H9 (cell line): ENCODE measurements at regions not wholly inside any gene's neighbourhood (a gene's known extent, or its start where the extent isn't known, plus 50 kb on each side); places are given as distances from the start of the nearest gene placed in this dataset.

Experiments
- DNase-seq: peaks from one replicate; pipeline ENCODE4 v3.0.0-alpha.2; 2017
- H2AFZ ChIP-seq: one replicate; pipeline ENCODE4 v1.6.1; 2013; ENCODE audit warnings: mild to moderate bottlenecking, low read length, control low read depth, moderate library complexity
- H2AK5ac ChIP-seq: 2 replicates; pipeline ENCODE4 v1.6.1; 2013; ENCODE audit warnings: low read length, control low read depth, mixed read lengths; ENCODE audit not compliant: insufficient read length
- H2BK120ac ChIP-seq: one replicate; pipeline ENCODE4 v1.6.1; 2013; ENCODE audit warnings: low read depth, mild to moderate bottlenecking, low read length, control low read depth, inconsistent platforms; ENCODE audit not compliant: poor library complexity, severe bottlenecking
- H2BK12ac ChIP-seq: 2 replicates; pipeline ENCODE4 v1.6.1; 2013; ENCODE audit warnings: low read length, control low read depth, mixed read lengths, low read depth; ENCODE audit not compliant: insufficient read length
- H2BK15ac ChIP-seq: 2 replicates; pipeline ENCODE4 v1.6.1; 2013; ENCODE audit warnings: low read depth, low read length, control low read depth
- H2BK20ac ChIP-seq: one replicate; pipeline ENCODE4 v1.6.1; 2013; ENCODE audit warnings: low read depth, mild to moderate bottlenecking, low read length, control low read depth, inconsistent platforms; ENCODE audit not compliant: poor library complexity, severe bottlenecking
- H2BK5ac ChIP-seq: 2 replicates; pipeline ENCODE4 v1.6.1; 2013; ENCODE audit warnings: low read length, control low read depth, mixed read lengths; ENCODE audit not compliant: insufficient read length
- H3K14ac ChIP-seq: 2 replicates; pipeline ENCODE4 v1.6.1; 2013; ENCODE audit warnings: low read length, control low read depth; ENCODE audit not compliant: insufficient read depth
- H3K18ac ChIP-seq: 2 replicates; pipeline ENCODE4 v1.6.1; 2013; ENCODE audit warnings: low read depth, mild to moderate bottlenecking, mixed read lengths, low read length, control low read depth; ENCODE audit not compliant: insufficient read length
- H3K23ac ChIP-seq: 2 replicates; pipeline ENCODE4 v1.6.1; 2013; ENCODE audit warnings: low read length, control low read depth, mixed read lengths, low read depth; ENCODE audit not compliant: insufficient read length
- H3K23me2 ChIP-seq: 2 replicates; pipeline ENCODE4 v1.6.1; 2013; ENCODE audit warnings: low read depth, mild to moderate bottlenecking, mixed read lengths, low read length, control low read depth; ENCODE audit not compliant: insufficient read length, poor library complexity, severe bottlenecking
- H3K27ac ChIP-seq: 2 replicates; pipeline ENCODE4 v1.5.1; 2013; ENCODE audit warnings: low read length, control low read depth, mixed read lengths, low read depth; ENCODE audit not compliant: insufficient read length
- H3K27me3 ChIP-seq: 2 replicates; pipeline ENCODE4 v1.6.1; 2013; ENCODE audit warnings: low read length, control low read depth, inconsistent platforms; ENCODE audit not compliant: insufficient read depth
- H3K4ac ChIP-seq: 2 replicates; pipeline ENCODE4 v1.6.1; 2013; ENCODE audit warnings: low read depth, mild to moderate bottlenecking, control low read depth, inconsistent platforms, low read length, moderate library complexity
- H3K4me1 ChIP-seq: 2 replicates; pipeline ENCODE4 v1.6.1; 2013; ENCODE audit warnings: low read length, control low read depth, inconsistent platforms; ENCODE audit not compliant: insufficient read depth
- H3K4me2 ChIP-seq: 2 replicates; pipeline ENCODE4 v1.6.1; 2013; ENCODE audit warnings: low read length, control low read depth, mixed read lengths; ENCODE audit not compliant: insufficient read length, insufficient read depth
- H3K56ac ChIP-seq: 2 replicates; pipeline ENCODE4 v1.6.1; 2013; ENCODE audit warnings: low read depth, mild to moderate bottlenecking, mixed read lengths, low read length, control low read depth; ENCODE audit not compliant: insufficient read length
- H3K79me1 ChIP-seq: 2 replicates; pipeline ENCODE4 v1.6.1; 2013; ENCODE audit warnings: low read depth, mild to moderate bottlenecking, moderate library complexity, low read length, control low read depth, inconsistent platforms; ENCODE audit not compliant: insufficient read depth, poor library complexity, severe bottlenecking
- H3K79me2 ChIP-seq: 2 replicates; pipeline ENCODE4 v1.6.1; 2013; ENCODE audit warnings: low read length, control low read depth, inconsistent platforms; ENCODE audit not compliant: insufficient read depth
- H3K9ac ChIP-seq: 2 replicates; pipeline ENCODE4 v1.6.1; 2013; ENCODE audit warnings: low read length, control low read depth, mixed read lengths; ENCODE audit not compliant: insufficient read length; ENCODE audit errors: extremely low read depth
- H3K9me3 ChIP-seq: one replicate; pipeline ENCODE4 v1.6.1; 2013; ENCODE audit warnings: low read depth, low read length, inconsistent platforms; ENCODE audit not compliant: control insufficient read depth
- H3T11ph ChIP-seq: one replicate; pipeline ENCODE4 v1.6.1; 2013; ENCODE audit warnings: mild to moderate bottlenecking, low read length, control low read depth, inconsistent platforms
- H4K20me1 ChIP-seq: one replicate; pipeline ENCODE4 v1.6.1; 2013; ENCODE audit not compliant: control insufficient read depth, insufficient read length, insufficient read depth
- H4K5ac ChIP-seq: 2 replicates; pipeline ENCODE4 v1.6.1; 2013; ENCODE audit warnings: low read depth, mild to moderate bottlenecking, mixed read lengths, low read length, control low read depth; ENCODE audit not compliant: insufficient read length
- H4K8ac ChIP-seq: replicated peaks from 2 replicates; pipeline ENCODE4 v1.6.1; 2013; ENCODE audit warnings: low read length, control low read depth, mixed read lengths, low read depth; ENCODE audit not compliant: insufficient read length
- H4K91ac ChIP-seq: 2 replicates; pipeline ENCODE4 v1.6.1; 2013; ENCODE audit warnings: low read depth, mild to moderate bottlenecking, moderate library complexity, mixed read lengths, low read length, control low read depth; ENCODE audit not compliant: insufficient read length
- H3K27ac Mint-ChIP-seq, 3 experiments: 2 replicates in 2 of 3; 3 replicates in 1 of 3; pipeline ENCODE4 v1.8.0; 2020 to 2021; ENCODE audit warnings: mixed read lengths in 3 of 3, mild to moderate bottlenecking in 1 of 3, moderate library complexity in 1 of 3
- H3K27me3 Mint-ChIP-seq: 2 replicates; pipeline ENCODE4 v1.8.0; 2021; ENCODE audit warnings: low read depth, mild to moderate bottlenecking, moderate library complexity, mixed read lengths
- H3K36me3 Mint-ChIP-seq, 3 experiments: 2 replicates in 2 of 3; 3 replicates in 1 of 3; pipeline ENCODE4 v1.8.0; 2020 to 2021; ENCODE audit warnings: low read depth in 3 of 3, mixed read lengths in 3 of 3; ENCODE audit not compliant: insufficient read depth in 1 of 3
- H3K4me1 Mint-ChIP-seq, 2 experiments: 2 replicates each; pipeline ENCODE4 v1.8.0; 2020; ENCODE audit warnings: mixed read lengths in 2 of 2
- H3K4me3 Mint-ChIP-seq, 2 experiments: 2 replicates in 1 of 2; 3 replicates in 1 of 2; pipeline ENCODE4 v1.8.0; 2020 to 2021; ENCODE audit warnings: mild to moderate bottlenecking in 2 of 2, mixed read lengths in 2 of 2, moderate library complexity in 1 of 2
- H3K9me3 Mint-ChIP-seq, 2 experiments: 2 replicates in 1 of 2; 3 replicates in 1 of 2; pipeline ENCODE4 v1.8.0; 2020; ENCODE audit warnings: mild to moderate bottlenecking in 2 of 2, mixed read lengths in 2 of 2, moderate library complexity in 1 of 2
- WGBS: extraction: QIAGEN DNeasy Blood & Tissue Kit; methylation state at CpG from one replicate; pipeline ENCODE4 v1.1.7; 2013; ENCODE audit warnings: missing lambda C conversion rate, low lambda C conversion rate, mixed read lengths; ENCODE audit not compliant: insufficient read length; ENCODE audit errors: extremely low coverage; 5-methylcytosine and 5-hydroxymethylcytosine counted together
- TF ChIP-seq, protein P1 (sequence below): fragments of 200-600 bp; sonication (generic); conservative IDR thresholded peaks from 3 replicates; pipeline ENCODE4 v1.8.0; 2021; ENCODE audit warnings: antibody characterized with exemption, mild to moderate bottlenecking

GRCh38 chr11:29017941-29018340 lies 909.8 kb downstream of the METTL15 start:
- H3K4me1 Mint-ChIP-seq = peaks cover 5 to 17% of the 10 kb centered on the region in 2 experiments
- H3K79me1 ChIP-seq = no peaks in the 10 kb centered on the region
- no peak overlapping the region for H3K18ac ChIP-seq
- no peak overlapping the region for H3T11ph ChIP-seq
- no peak overlapping the region for H2BK20ac ChIP-seq
- H3K23ac ChIP-seq = no peak overlapping the region
- H3K4me3 Mint-ChIP-seq = no peak overlapping the region
- no peaks in the 10 kb centered on the region for H3K27me3 ChIP-seq
- no peak overlapping the region for H2AFZ ChIP-seq
- H3K14ac ChIP-seq = no peak overlapping the region
- H3K4ac ChIP-seq = no peak overlapping the region
- no peak overlapping the region for H3K56ac ChIP-seq
- H2BK15ac ChIP-seq = no peak overlapping the region
- H2AK5ac ChIP-seq = no peak overlapping the region
- H2BK5ac ChIP-seq = no peak overlapping the region
- H3K27ac ChIP-seq = no peak overlapping the region
- H3K9me3 ChIP-seq = no peaks in the 10 kb centered on the region
- TF ChIP-seq, protein P1, sequence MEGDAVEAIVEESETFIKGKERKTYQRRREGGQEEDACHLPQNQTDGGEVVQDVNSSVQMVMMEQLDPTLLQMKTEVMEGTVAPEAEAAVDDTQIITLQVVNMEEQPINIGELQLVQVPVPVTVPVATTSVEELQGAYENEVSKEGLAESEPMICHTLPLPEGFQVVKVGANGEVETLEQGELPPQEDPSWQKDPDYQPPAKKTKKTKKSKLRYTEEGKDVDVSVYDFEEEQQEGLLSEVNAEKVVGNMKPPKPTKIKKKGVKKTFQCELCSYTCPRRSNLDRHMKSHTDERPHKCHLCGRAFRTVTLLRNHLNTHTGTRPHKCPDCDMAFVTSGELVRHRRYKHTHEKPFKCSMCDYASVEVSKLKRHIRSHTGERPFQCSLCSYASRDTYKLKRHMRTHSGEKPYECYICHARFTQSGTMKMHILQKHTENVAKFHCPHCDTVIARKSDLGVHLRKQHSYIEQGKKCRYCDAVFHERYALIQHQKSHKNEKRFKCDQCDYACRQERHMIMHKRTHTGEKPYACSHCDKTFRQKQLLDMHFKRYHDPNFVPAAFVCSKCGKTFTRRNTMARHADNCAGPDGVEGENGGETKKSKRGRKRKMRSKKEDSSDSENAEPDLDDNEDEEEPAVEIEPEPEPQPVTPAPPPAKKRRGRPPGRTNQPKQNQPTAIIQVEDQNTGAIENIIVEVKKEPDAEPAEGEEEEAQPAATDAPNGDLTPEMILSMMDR = no peak
- no peak overlapping the region for H3K9ac ChIP-seq
- peaks cover 0 to 3% of the 10 kb centered on the region in 2 experiments; a peak in 2 of 5 replicates for H3K9me3 Mint-ChIP-seq
- no peak overlapping the region for H3K27ac Mint-ChIP-seq
- no peaks in the 10 kb centered on the region for H3K36me3 Mint-ChIP-seq
- no peaks in the 10 kb centered on the region for H3K23me2 ChIP-seq
- no CpG with 5 or more reads among the region's 2 CpGs for WGBS
- H3K4me1 ChIP-seq = no peaks in the 10 kb centered on the region
- H4K91ac ChIP-seq = no peak overlapping the region
- no peaks in the 10 kb centered on the region for H4K20me1 ChIP-seq
- DNase-seq = no peak
- no peaks in the 10 kb centered on the region for H3K27me3 Mint-ChIP-seq
- no peak overlapping the region for H2BK120ac ChIP-seq
- no peak overlapping the region for H2BK12ac ChIP-seq
- H4K5ac ChIP-seq = no peak overlapping the region
- no peak overlapping the region for H3K4me2 ChIP-seq
- H4K8ac ChIP-seq = no peak overlapping the region
- no peaks in the 10 kb centered on the region for H3K79me2 ChIP-seq
